ENCODE measurements at regions not wholly inside any gene's neighbourhood (a gene's known extent, or its start where the extent isn't known, plus 50 kb on each side); places are given as distances from the start of the nearest gene placed in this dataset.

DNA sequence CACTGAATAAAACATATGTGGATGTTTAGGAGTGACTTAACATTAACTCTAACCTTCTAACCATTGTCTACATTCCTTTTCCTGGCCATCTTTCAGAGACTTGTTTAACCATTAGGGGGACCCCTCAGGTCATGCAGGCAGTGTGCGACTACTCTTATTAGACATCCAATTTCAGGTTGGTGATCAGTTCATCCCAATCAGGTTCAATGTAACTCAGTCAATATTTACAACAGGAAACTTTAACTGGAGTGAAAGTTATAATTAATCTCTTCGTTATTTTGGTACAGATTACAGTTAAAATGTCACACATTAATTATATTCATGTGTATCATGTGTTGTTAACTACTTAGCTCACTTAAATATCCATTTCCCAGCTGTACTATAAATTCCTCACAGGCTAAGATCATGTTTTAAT is 68.8 kb upstream of the RGS1 start:
- TF ChIP-seq, protein P1, sequence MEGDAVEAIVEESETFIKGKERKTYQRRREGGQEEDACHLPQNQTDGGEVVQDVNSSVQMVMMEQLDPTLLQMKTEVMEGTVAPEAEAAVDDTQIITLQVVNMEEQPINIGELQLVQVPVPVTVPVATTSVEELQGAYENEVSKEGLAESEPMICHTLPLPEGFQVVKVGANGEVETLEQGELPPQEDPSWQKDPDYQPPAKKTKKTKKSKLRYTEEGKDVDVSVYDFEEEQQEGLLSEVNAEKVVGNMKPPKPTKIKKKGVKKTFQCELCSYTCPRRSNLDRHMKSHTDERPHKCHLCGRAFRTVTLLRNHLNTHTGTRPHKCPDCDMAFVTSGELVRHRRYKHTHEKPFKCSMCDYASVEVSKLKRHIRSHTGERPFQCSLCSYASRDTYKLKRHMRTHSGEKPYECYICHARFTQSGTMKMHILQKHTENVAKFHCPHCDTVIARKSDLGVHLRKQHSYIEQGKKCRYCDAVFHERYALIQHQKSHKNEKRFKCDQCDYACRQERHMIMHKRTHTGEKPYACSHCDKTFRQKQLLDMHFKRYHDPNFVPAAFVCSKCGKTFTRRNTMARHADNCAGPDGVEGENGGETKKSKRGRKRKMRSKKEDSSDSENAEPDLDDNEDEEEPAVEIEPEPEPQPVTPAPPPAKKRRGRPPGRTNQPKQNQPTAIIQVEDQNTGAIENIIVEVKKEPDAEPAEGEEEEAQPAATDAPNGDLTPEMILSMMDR (IDR thresholded peaks at IDR 0.05; ENCODE audit: unreplicated experiment): no peak
- POLR2A ChIA-PET: interaction anchor here (1.5 kb wide), 1 partner anchor 8 kb away, joined by 3 read pairs; no protein-coding TSS in a partner anchor
- no peaks in the 10 kb centered on the region for H3K36me3 Mint-ChIP-seq (ENCODE audit: insufficient read depth, unreplicated experiment)
- BruUV-seq (replicated peaks): no TSS peak
- H3K4me3 Mint-ChIP-seq (ENCODE audit: unreplicated experiment): no peak overlapping the region
- DNase-seq (ENCODE audit: unreplicated experiment): peak; percentile 30
- no peak overlapping the region for H3K27ac Mint-ChIP-seq (ENCODE audit: low read depth, unreplicated experiment)
- CTCF ChIA-PET: interaction anchor here (0.7 to 1.1 kb wide), 3 partner anchors 15 to 556 kb away, joined by 3 to 4 read pairs (median 3); no protein-coding TSS in a partner anchor
- no peaks in the 10 kb centered on the region for H3K4me1 Mint-ChIP-seq (ENCODE audit: insufficient read depth, unreplicated experiment)
- H3K27me3 Mint-ChIP-seq (ENCODE audit: insufficient read depth, unreplicated experiment): no peaks in the 10 kb centered on the region
- no peaks in the 10 kb centered on the region for H3K9me3 Mint-ChIP-seq (ENCODE audit: unreplicated experiment)
- intact Hi-C loops (cut with micrococcal nuclease): loop anchor here (2.0 kb wide), 1 partner anchor 74 kb away; no protein-coding TSS in a partner anchor

DNA sequence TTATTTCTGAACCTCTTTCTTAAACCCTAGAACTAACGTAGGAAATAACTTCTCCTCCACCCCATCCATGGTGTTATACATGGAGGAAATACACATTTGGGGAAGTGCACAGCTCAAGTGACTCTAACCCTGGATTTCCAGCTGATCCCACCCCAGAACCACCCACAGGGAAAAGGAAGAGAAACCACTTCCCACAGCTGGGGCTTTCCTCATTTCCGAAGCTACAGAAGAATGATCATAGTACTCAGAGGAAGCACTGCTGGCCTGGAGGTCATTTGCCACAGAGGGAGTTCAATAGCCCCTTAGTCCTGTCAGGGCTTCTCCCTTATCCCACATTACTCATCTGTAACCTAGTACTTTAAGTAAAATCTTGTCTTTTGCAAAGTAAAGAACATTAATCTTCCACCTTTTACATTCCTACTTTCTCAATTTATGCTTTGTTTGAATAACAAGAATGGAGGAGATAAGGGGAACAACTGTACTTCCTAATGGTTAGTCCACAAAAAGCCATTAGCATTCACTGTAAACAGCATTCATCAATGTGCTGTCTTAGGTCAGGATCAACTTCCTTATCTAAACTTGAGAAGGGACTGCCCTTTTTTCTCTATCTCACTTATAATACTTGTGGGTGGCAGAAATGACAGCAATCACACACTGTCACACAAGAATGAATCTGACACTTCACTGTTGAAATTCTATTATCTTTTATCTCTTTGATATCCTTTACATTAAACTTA is 63.0 kb upstream of the RGS1 start:
- Mint-ChIP-seq H3K9me3 (ENCODE audit: unreplicated experiment) (no peaks in the 10 kb centered on the region), H3K27ac (ENCODE audit: low read depth, unreplicated experiment) (no peak overlapping the region), H3K4me3 (ENCODE audit: unreplicated experiment) (no peak overlapping the region), H3K4me1 (ENCODE audit: insufficient read depth, unreplicated experiment) (no peaks in the 10 kb centered on the region), H3K27me3 (ENCODE audit: insufficient read depth, unreplicated experiment) (no peaks in the 10 kb centered on the region), H3K36me3 (ENCODE audit: insufficient read depth, unreplicated experiment) (no peaks in the 10 kb centered on the region)
- no peak for DNase-seq (ENCODE audit: unreplicated experiment)
- no TSS peak for BruUV-seq (replicated peaks)
- POLR2A ChIA-PET: interaction anchor here (0.6 kb wide), 1 partner anchor 134 kb away, joined by 4 read pairs; no protein-coding TSS in a partner anchor
- intact Hi-C loops (cut with micrococcal nuclease): no loop called here
- CTCF ChIA-PET: interaction anchor here (0.6 to 1.2 kb wide), 4 partner anchors 14 to 1868 kb away, joined by 3 to 4 read pairs (median 4); no protein-coding TSS in a partner anchor
- TF ChIP-seq, protein P1 (IDR thresholded peaks at IDR 0.05; ENCODE audit: unreplicated experiment): no peak

DNA sequence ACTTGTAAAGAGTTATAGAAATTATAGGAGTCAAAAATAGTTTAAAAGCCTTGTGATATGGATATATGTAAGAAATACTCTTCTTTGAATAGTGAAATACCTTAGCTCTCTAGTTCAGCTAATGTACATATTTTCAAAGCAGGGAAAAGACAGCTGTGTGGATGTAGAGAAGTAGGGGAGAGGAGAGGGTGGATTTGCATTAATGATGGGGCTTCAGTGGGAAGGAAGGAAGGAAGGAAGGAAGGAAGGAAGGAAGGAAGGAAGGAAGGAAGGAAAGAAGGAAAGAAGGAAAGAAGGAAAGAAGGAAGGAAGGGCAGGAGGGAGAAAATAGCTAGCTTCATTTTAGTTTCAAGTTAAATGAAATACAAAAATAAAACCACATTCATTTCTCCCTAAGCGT is 62.4 kb upstream of the RGS1 start:
- Mint-ChIP-seq H3K27me3 (ENCODE audit: insufficient read depth, unreplicated experiment) (no peaks in the 10 kb centered on the region), H3K4me1 (ENCODE audit: insufficient read depth, unreplicated experiment) (no peaks in the 10 kb centered on the region), H3K36me3 (ENCODE audit: insufficient read depth, unreplicated experiment) (no peaks in the 10 kb centered on the region), H3K27ac (ENCODE audit: low read depth, unreplicated experiment) (no peak overlapping the region), H3K4me3 (ENCODE audit: unreplicated experiment) (no peak overlapping the region), H3K9me3 (ENCODE audit: unreplicated experiment) (no peaks in the 10 kb centered on the region)
- intact Hi-C loops (cut with micrococcal nuclease): no loop called here
- BruUV-seq (replicated peaks): no TSS peak
- ChIA-PET CTCF (interaction anchor here (0.8 kb wide), 1 partner anchor 1869 kb away, joined by 4 read pairs; no protein-coding TSS in a partner anchor), POLR2A (no interaction called here)
- DNase-seq (ENCODE audit: unreplicated experiment): no peak
- TF ChIP-seq, protein P1 (IDR thresholded peaks at IDR 0.05; ENCODE audit: unreplicated experiment): no peak

DNA sequence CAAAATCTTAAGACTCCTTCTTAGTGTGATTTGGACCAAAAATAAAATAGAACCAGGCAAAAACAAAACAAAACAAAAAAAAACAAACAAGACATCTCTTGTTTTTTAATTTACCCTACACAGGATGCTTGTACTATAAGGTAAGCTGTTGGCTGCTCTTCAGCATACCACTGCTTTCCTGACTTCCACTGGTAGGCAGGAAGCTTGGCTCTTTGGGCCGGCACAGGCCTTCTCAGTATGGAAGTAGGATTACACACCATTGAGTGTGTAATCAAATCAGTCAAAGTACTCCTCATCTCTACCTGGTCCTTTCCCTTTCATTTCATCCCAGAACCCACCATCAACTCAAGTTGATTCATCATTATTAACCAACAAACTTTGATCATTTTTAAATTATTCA is 61.9 kb upstream of the RGS1 start:
- ChIA-PET POLR2A (no interaction called here), CTCF (interaction anchor here (1.3 kb wide), 1 partner anchor 23 kb away, joined by 3 read pairs; no protein-coding TSS in a partner anchor)
- TF ChIP-seq, protein P1 (IDR thresholded peaks at IDR 0.05; ENCODE audit: unreplicated experiment): no peak
- Mint-ChIP-seq H3K27ac (ENCODE audit: low read depth, unreplicated experiment) (no peak overlapping the region), H3K9me3 (ENCODE audit: unreplicated experiment) (no peaks in the 10 kb centered on the region), H3K4me3 (ENCODE audit: unreplicated experiment) (no peak overlapping the region), H3K4me1 (ENCODE audit: insufficient read depth, unreplicated experiment) (no peaks in the 10 kb centered on the region), H3K36me3 (ENCODE audit: insufficient read depth, unreplicated experiment) (no peaks in the 10 kb centered on the region), H3K27me3 (ENCODE audit: insufficient read depth, unreplicated experiment) (no peaks in the 10 kb centered on the region)
- BruUV-seq (replicated peaks): no TSS peak
- intact Hi-C loops (cut with micrococcal nuclease): no loop called here
- no peak for DNase-seq (ENCODE audit: unreplicated experiment)

Measured in MCF 10A (cell line).